HCT116 (cell line): ENCODE measurements at regions not wholly inside any gene's neighbourhood (a gene's known extent, or its start where the extent isn't known, plus 50 kb on each side); places are given as distances from the start of the nearest gene placed in this dataset.

Experiments used
- ELF1 ChIP-seq: IDR thresholded peaks from 2 replicates; pipeline ENCODE4 v1.6.1; 2012; ENCODE audit warnings: low read depth, borderline replicate concordance
- POLR2A ChIP-seq: IDR thresholded peaks from 2 replicates; pipeline ENCODE4 v1.7.0; 2011; ENCODE audit warnings: borderline replicate concordance; ENCODE audit not compliant: insufficient read depth, insufficient read length; ENCODE audit errors: extremely low read depth
- TCF7L2 ChIP-seq: IDR thresholded peaks from 2 replicates; pipeline ENCODE4 v1.7.0; 2011; ENCODE audit warnings: borderline replicate concordance, inconsistent platforms; ENCODE audit not compliant: insufficient read depth, insufficient read length; ENCODE audit errors: extremely low read depth
- YY1 ChIP-seq: IDR thresholded peaks from 2 replicates; pipeline ENCODE4 v1.6.1; 2011; ENCODE audit warnings: low read length, low read depth, moderate library complexity, mild to moderate bottlenecking; ENCODE audit not compliant: insufficient replicate concordance; ENCODE audit errors: extremely low read depth
- TF ChIP-seq, protein P1 (sequence below), 3 experiments: fragments of 200-600 bp in 1 of 3; sonication (generic) in 1 of 3; IDR thresholded peaks in 2 of 3; conservative IDR thresholded peaks in 1 of 3; 2 replicates each; pipeline ENCODE4 v1.5.1; 2012 to 2017; ENCODE audit warnings: low read depth in 2 of 3, low read length in 2 of 3, antibody characterized with exemption in 1 of 3, borderline replicate concordance in 1 of 3, control low read depth in 1 of 3, mild to moderate bottlenecking in 1 of 3, mixed read lengths in 1 of 3, mixed run types in 1 of 3, moderate library complexity in 1 of 3; ENCODE audit not compliant: insufficient read depth in 1 of 3
- TF ChIP-seq, protein P2 (sequence below): IDR thresholded peaks from 2 replicates; pipeline ENCODE4 v1.6.1; 2011; ENCODE audit warnings: mild to moderate bottlenecking, low read length, moderate library complexity; ENCODE audit not compliant: insufficient replicate concordance; ENCODE audit errors: extremely low read depth

- TF ChIP-seq YY1 (no peak), POLR2A (no peak), ELF1 (no peak), TCF7L2 (no peak)
- TF ChIP-seq, protein P1, sequence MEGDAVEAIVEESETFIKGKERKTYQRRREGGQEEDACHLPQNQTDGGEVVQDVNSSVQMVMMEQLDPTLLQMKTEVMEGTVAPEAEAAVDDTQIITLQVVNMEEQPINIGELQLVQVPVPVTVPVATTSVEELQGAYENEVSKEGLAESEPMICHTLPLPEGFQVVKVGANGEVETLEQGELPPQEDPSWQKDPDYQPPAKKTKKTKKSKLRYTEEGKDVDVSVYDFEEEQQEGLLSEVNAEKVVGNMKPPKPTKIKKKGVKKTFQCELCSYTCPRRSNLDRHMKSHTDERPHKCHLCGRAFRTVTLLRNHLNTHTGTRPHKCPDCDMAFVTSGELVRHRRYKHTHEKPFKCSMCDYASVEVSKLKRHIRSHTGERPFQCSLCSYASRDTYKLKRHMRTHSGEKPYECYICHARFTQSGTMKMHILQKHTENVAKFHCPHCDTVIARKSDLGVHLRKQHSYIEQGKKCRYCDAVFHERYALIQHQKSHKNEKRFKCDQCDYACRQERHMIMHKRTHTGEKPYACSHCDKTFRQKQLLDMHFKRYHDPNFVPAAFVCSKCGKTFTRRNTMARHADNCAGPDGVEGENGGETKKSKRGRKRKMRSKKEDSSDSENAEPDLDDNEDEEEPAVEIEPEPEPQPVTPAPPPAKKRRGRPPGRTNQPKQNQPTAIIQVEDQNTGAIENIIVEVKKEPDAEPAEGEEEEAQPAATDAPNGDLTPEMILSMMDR (IDR thresholded peaks at IDR 0.05 in 2 of 3, conservative IDR thresholded peaks at IDR 0.05 in 1 of 3; ENCODE audit: borderline replicate concordance in 1 of 3, insufficient read depth in 1 of 3, low read depth in 2 of 3, low read length in 2 of 3) = no peak
- TF ChIP-seq, protein P2, sequence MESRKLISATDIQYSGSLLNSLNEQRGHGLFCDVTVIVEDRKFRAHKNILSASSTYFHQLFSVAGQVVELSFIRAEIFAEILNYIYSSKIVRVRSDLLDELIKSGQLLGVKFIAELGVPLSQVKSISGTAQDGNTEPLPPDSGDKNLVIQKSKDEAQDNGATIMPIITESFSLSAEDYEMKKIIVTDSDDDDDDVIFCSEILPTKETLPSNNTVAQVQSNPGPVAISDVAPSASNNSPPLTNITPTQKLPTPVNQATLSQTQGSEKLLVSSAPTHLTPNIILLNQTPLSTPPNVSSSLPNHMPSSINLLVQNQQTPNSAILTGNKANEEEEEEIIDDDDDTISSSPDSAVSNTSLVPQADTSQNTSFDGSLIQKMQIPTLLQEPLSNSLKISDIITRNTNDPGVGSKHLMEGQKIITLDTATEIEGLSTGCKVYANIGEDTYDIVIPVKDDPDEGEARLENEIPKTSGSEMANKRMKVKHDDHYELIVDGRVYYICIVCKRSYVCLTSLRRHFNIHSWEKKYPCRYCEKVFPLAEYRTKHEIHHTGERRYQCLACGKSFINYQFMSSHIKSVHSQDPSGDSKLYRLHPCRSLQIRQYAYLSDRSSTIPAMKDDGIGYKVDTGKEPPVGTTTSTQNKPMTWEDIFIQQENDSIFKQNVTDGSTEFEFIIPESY = no peak
These were observed 259.7 kb upstream of the GPC6 start for GRCh38 chr13:92966900-92967299.
